HG02885 (cell line): ENCODE measurements at regions not wholly inside any gene's neighbourhood (a gene's known extent, or its start where the extent isn't known, plus 50 kb on each side); places are given as distances from the start of the nearest gene placed in this dataset.
"Not testable (repeated sequence)": the region's sequence is repeated elsewhere in the genome, so short reads cannot be mapped to it uniquely, and the experiment has no call there.

Experiments used
- ATAC-seq: cut with Tn5 transposase; IDR thresholded peaks from one replicate; pipeline ENCODE4 v1.9.1; 2021; ENCODE audit warnings: mild to moderate bottlenecking; ENCODE audit not compliant: unreplicated experiment, poor library complexity

DNA sequence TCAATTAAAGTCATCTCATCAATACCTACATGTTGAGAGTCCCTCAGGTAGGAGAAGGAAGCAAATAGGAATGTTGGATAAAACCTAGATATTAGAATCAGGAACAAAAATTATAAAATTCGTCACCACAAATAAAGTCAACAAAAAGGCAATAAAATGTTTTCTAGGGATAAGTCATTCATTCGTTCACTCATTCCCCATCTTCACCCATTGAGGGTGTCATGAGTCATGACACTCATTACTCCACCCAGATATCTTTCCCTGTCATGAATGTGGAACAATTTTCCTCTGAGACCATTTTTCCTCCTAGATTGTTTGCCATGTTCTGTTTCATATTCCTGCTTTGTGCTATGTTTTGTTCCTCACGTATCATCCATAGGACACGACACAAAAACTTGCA lies 50.9 kb upstream of the OLIG3 start:
- no peak for ATAC-seq

DNA sequence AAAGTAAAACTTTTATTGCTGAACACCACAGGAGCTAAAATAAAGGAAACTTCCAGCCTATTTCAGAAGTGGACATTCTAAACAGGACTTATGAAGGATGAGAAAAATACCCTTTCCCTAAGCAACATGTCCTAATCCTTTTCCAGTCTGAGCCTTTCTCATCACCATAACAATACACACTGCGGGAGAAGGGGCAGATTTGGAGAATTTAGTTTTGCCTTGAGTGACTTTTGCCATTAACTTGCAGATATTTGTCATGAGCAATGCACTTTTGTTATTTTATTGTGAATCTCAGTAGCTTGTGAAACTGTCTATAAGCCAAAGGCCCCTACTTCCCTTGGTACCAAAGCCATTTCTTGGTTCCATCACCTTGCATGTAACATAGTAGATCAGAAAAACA lies 53.0 kb upstream of the OLIG3 start:
- no peak for ATAC-seq

DNA sequence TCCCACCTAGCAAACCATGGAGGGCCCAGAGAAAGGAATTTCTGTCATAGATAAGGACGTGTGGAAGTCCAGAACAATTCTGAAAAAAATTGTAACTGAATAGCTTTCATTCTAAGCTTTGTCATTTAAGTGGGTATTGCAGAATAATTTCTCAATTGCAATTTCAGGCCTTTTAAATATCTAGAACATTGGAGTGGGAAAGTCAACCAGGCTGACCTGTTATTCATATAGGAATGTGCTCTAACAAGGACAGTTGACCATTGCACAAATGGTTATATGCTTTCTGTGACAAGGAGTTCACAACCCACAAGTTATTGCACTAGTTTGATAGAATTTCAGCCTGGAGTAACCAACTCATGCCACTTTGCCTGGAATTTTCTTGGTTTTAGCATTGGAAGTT lies 53.4 kb upstream of the OLIG3 start:
- ATAC-seq = no peak

DNA sequence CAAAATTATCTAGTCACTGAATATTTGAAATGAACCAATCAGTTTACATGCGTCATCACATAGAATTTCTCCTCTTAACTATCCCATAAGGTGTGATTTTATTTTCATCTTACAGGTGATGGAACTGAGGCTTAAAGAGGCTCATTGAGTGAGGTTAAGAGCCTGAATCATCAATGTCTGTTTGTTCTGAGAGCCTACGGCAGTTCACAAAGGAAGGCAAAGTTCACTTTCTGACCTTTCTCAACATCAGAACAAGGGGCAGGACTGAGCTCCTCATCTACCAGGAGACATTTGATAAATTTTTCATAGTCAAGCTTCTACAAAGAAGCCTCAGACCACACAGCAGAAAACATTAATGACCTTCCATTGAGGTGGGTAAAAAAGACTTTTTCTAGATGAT lies 54.9 kb upstream of the OLIG3 start:
- ATAC-seq = no peak

DNA sequence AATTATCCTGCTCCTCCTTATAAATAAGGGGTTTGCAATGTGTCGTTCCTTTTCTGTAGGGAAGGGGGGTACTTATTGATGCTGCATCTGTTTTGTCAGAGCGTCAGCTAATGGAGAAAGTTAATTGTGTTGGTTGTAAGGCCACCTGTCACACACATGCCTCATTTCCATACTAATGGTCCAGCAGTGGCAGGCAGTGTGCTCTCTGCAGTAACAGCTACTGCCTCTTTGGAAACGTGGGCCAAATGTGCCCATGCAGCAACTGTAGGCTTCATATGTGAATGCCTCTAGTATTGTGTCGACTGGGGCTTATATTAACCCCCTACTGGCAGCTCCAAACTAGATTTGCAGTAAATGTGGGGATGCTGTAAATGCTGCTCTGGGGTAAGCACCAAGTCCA lies 56.3 kb upstream of the OLIG3 start:
- no peak for ATAC-seq

DNA sequence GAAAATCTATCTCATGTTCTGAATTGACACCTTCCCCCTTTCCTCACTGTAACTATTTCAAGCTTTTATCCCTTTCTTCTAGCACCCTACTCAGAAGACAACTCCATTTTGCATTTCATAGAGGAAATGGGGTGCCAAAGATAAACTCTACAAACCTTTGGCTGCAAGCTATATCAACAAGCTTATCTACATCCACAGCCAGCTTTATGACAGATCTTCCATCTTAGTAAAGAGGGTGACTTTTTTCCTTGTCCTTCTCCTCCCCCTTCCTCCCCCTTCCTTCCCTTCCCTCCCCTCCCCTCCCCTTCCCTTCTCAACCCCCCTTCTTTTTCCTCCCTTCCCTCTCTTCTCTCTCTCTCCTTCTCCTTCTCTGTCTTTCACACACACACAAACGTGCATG lies 58.0 kb upstream of the OLIG3 start:
- ATAC-seq = no peak

DNA sequence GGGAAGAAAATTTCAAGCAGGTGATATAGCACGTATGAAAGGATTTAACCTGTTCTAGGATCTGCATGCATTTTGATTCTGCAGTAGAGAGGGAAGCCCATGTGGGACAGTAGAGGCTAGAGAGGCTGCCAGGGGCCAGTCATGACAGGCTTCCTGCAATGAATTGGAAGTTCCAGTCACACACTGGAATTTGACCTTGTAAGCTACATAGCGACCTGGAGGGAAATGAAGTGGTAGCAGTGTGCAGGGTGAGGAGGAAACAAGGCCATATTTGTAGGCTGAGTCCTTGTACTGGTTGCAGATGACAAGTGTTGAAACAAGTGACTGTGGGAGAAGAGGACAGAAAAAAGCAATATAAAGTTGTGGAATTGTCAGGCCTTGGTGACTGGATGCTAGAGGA lies 58.6 kb upstream of the OLIG3 start:
- no peak for ATAC-seq

DNA sequence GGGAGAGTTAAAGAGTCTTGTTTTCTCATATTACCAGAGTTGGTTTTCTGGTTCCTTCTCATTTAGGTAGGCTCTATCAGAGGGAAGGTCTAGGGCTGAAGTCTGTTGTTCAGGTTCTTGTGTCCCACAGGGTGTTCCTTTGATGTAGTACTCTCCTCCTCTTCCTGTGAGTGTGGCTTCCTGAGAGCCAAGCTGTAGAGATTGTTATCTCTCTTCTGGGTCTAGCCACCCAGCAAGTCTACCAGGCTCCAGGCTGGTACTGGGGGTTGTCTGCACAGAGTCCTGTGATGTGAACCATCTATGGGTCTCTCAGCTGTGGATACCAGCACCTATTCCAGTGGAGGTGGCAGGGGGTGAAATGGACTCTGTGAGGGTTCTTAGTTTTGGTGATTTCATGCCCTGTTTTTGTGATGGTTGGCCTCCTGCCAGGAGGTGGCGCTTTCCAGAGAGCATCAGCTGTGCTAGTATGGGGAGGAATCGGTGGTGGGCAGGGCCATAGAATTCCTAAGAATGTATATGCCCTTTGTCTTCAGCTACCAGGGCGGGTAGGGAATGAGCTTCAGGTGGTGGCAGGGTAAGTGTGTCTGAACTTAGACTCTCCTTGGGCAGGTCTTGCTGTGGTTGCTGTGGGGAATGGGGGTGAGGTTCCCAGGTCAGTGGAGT lies 65.5 kb upstream of the OLIG3 start:
- ATAC-seq = not testable (repeated sequence)

DNA sequence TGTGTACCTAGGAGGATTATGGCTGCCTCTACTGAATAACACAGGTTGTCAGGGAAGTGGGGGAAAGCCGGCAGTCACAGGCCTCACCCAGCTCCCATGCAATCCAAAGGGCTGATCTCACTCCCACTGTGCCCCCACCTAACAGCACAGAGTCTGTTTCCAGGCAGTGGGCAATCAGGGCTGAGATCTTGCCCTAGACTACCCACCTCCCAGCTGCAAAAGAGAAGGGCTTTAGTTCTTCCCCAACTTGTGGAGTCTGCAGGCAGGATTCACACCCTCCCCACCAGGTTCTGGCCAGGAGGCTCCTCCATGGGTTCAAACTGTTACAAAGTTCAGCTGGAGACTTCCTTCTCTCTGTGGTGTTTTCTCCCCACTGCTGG lies 66.0 kb upstream of the OLIG3 start:
- ATAC-seq = no peak

DNA sequence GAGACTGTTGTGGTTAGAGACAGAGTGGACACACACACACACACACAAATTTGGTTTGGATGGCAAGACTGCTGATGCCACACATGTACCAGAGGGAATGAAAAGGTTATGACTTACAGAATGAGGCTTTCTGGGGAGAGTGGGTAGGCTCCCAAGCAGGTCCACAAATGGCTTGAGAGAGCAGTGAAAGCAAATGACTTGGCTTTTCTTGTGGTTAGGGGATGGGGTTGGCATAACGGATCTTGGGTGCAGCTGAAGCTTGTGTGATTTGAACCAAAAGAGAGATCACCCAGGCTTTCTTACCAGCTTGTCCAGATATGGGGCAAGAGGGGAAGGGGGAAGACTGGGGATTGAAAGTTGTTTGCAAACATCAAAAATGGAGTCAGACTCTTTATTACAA lies 73.9 kb upstream of the OLIG3 start:
- ATAC-seq = no peak

DNA sequence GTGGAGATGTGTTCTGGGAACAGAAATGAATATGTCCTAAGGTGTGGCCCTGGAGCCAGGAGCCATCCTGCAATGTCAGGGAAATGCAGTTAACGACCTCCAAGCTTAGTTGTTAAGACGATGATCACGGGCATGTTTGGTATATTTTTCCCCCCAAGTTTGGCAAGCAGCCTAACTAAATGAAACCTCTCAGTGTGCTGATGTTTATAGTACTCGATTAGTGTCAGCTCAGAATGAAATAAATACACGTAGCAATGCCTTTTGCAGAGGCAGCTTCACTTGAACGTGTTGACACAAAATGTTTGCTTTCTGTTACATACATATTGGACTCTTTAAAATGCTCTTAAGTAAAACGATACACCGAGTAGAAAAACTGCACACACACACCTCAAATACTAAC lies 76.2 kb upstream of the OLIG3 start:
- ATAC-seq = no peak

DNA sequence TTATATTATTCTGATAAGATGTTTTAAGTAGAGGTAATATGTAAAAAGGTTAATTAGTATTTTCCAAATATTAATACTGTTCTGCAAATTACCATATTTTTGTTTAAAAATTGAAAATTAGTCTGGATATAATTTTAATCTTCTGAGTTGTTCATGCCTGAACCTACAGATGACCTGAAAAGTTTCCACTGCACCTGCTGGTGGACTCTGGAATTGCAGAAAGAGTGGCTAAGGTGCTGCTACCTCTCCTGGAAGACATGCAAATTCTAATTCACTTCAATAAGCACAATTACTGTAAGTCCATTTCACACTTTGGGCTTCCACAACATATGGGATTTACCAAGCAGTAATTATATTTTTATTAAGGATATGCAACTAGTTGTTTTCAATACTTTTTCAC lies 77.7 kb upstream of the OLIG3 start:
- no peak for ATAC-seq

DNA sequence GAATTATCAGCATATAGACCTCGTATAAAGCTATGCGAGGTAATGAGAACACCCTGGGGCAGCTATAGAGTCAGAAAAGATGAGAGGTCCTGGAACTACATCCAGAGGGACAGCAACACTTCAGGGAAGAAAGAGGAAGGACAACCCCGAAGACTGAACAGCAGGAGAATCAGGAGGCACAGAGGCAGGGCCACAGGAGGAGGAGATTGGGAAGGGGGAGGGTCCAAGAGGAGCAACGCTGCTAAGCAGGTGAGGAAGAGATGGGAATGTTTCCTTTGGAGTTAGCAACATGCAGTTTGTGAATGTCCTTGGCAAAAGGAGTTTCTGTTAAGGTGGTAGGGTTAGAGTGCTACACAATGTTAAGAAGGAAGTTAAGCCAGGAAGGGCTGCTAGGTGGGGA lies 79.5 kb upstream of the OLIG3 start:
- ATAC-seq = no peak

DNA sequence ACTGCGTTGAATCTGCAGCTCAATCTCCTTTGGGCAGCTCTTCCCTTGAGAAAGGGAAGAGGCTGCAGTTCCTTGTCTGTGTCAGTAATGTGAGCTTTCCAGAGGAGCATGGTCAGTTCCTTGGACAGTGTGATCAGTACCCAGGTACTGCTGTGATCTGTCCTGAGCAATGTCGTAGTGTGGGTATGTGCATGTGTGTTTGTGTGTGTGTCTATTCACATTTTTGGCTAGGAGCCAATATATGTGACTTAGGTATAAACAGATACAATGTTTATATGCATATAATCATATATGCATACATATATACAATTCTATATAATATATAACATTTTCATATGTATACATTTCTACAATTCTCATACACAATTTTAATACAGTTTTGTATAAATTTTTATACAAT lies 85.4 kb upstream of the OLIG3 start:
- ATAC-seq = no peak

DNA sequence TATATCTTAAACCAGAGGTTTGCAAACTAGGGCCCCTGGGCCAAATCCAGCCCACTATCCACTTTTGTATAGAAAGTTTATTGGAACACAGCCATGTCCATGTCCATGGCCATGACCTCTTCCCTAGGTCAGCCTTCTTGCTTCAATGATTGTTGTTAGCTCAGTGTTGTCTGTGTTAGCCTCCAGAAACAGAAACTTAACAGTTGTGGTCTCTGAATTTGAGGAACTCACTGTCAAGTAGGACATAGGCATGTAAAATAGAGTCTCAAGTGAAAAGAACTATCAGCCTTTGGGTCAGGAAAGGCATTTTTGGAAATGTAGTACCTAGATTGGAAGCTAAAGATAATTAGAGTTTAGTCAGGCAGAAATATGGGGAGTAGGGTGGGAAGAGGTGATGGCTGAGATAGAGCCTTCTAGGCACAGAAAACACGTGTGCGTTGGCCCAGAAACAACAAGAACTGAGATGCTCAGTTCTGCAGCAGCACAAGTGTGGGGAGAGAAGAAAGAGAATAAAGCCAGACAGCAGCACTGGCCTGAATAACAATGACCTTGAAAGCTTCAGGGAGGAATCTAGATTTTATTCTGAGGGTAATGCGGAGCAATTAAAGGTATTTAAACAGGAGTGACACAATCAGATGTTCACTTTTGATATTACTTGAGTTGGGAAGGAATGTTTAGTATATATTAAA lies 87.0 kb upstream of the OLIG3 start:
- ATAC-seq = peak; percentile 75

DNA sequence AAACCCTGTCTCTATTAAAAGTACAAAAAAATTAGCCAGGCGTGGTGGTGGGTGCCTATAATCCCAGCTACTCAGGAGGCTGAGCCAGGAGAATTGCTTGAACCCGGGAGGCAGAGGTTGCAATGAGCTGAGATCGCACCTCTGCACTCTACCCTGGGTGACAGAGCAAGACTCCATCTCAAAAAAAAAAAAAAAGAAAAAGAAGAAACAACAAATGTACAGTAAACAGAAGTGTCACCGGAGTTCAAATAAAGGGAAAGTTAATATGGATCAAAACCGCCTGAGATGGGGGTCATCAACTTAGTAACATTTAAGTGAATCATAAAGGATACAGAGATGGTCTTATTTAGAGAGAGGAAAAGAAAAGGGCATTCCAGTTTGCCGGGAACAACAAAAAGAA lies 89.3 kb upstream of the OLIG3 start:
- ATAC-seq = not testable (repeated sequence)

DNA sequence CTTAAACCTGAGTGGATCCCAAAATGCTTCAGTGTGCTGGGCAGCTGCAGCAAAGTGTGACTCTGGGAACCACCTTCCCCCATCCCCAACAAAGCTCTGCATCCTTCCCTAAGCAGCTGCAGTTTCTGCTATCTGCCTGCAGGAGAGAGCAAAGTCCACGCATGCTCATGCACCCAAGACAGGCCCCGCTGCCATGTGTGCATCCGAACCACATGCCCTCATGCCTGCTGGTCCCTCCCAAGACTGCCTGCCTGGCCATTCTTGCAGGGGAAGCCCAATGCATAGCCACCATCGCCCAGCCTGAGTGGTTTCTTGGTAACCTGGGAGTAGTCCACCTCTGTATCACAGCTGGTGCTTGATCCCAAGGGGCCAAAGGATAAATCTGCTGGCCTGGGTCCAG lies 94.3 kb upstream of the OLIG3 start:
- no peak for ATAC-seq

DNA sequence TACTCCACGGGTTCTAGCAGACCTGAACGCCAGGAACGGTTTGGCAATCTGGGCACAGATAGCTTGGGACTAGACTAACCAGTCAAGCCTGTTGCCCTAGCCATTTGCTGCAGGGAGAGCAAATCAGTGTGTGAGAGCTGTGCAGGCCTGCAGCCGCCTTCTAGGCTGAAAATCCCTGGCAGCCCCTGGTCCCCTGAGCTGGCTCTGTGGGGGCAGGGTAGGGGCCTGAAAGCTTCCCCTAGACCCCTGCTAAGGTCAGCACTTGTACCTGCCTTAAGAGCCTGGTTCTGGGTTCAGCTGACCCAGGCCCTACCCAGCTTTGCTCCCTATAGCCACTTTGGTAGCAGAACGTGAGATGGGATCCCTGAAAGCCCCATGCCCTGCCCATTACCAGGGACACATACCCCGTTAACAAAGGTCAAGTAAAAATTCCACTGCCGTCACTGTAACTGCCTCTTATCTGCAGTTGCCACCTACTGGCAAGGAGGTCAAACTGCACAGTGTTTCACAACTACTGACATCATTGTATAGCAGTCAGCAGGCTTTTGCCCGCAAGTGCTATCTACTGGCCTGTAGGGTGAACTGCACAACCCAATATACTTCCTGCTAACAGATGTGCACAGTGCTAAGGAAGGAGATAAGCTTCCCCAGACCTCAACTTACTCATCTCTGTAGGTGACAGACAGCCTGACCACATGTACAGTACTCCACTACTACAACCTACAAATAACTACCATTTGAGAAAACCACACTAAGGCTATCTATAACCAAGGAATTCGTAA lies 95.1 kb upstream of the OLIG3 start:
- peak; percentile 99 for ATAC-seq

DNA sequence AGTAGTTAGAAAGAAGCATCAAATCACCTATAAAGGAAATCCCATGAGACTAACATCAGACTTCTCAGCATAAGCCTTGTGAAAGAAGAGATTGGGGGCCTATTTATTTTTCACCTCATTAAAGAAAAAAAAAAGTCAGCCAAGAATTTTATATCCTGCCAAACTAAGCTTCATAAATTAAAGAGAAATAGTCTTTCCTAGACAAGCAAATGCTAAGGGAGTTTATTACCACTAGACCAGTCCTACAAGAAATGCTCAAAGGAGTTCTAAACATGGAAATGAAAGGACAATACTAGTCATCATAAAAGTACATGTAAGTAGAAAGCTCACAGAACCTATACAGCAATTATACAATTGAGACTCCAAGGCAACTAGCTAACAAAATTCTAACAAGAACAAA lies 96.5 kb upstream of the OLIG3 start:
- no peak for ATAC-seq

DNA sequence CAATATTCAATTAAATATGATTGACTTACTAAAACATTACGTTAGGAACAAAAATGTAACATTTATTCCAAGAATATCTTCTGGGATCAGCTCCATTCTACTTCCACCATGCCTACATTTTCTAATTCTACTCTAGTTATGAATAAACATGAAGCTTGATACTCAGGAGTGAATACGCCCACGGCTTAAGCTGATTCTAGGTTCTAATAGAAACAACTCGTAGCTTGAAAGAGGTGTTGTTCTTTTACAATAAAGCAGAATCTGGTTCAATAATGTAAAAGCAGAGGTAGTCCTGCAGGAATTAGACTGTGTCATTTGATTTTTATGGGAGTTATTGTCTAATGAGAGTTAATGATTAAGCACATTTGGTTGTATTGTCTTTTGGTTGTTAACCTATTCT lies 107.3 kb upstream of the OLIG3 start:
- ATAC-seq = no peak

DNA sequence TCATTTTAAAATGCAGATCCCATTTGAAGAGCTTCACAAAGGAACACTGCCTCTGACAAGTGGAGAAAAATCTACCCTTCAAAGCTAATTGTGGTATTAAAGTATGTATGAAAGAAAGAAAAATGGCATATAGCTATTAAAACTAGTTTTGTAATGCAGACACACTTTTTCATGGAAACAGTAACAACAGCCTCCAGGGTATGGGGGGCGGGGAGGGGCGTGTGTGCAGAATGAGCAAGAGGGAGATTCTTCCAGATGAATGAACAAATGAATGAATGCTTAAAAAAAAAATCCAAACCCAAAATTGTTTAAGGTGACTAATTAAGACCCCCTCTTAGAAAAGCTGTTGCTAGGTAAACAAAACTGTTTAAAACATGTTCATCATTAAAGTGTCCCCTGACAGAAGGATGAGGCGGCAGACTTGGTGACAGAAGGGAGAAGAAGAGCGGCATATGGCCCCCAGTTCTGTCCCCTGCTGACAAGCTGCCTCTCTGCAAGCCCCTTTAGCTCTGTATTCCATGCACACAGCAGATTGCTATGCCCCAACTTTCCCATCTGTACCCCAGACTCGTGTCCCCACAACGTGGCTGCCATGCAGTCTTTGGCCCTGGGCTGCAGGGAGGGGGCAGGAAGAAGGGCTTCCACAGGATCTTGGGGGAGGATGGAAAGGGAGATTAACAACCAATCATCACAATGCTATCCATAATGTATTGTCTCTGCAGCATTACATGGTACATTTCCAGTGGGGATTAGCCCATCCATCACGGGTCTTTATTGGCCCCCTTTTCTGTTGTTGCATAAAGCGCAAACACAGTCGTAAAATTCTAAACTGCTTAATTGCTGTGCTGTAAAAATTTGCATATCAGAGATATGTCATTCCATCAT lies 108.4 kb upstream of the OLIG3 start:
- no peak for ATAC-seq
